K562 (cell line): ENCODE measurements at regions not wholly inside any gene's neighbourhood (a gene's known extent, or its start where the extent isn't known, plus 50 kb on each side); places are given as distances from the start of the nearest gene placed in this dataset.
A peak's percentile ranks its signal among the peaks of the same experiment; 100 is the strongest.

Experiments used
- ATAC-seq: fragments of 200-7000 bp; cut with Tn5 transposase; 3 replicates; pipeline ENCODE4 v1.9.1; 2020; ENCODE audit warnings: moderate library complexity
- BruUV-seq: library from RNA; stranded (reverse); fragments of 400-500 nt; replicated peaks from 2 replicates; lab custom pipeline; 2021; lab: Mats Ljungman, UMichigan
- CTCF ChIA-PET: fragments of 300-600 bp; formaldehyde crosslinking; extraction: SDS; loops from one replicate; lab custom pipeline; 2021; ENCODE audit warnings: low intra/inter-chr PET ratio; lab: Yijun Ruan, JAX
- POLR2A ChIA-PET: fragments of 300-600, 350-650 bp; sonication (Branson Sonifier 250); formaldehyde crosslinking; extraction: SDS; loops from one replicate; lab custom pipeline; 2021; ENCODE audit warnings: antibody characterized with exemption, inconsistent platforms; lab: Yijun Ruan, JAX
- DNase-seq, 4 experiments: peaks; one replicate each; pipeline versions ENCODE4 v3.0.0 to v3.0.0-alpha.2; 2011 to 2018; ENCODE audit warnings: low spot score in 3 of 4, mixed read lengths in 3 of 4; ENCODE audit errors: extremely low read depth in 1 of 4
- FAIRE-seq: peaks from 2 replicates; lab custom pipeline; 2011; peaks lifted over from hg19 to GRCh38; lab: Jason Lieb, UNC
- H2AFZ ChIP-seq: 2 replicates; pipeline ENCODE4 v1.6.0; 2011; ENCODE audit warnings: low read depth, low read length, control low read depth, inconsistent platforms
- H3K27ac ChIP-seq: fragments of 200-600 bp; 3 replicates; pipeline ENCODE4 v1.8.0; 2011; ENCODE audit warnings: low read depth, mild to moderate bottlenecking, control low read depth, inconsistent platforms, low read length, moderate library complexity, mixed read lengths; ENCODE audit errors: extremely low read depth
- H3K27me3 ChIP-seq, 2 experiments: fragments of 300-600 bp in 1 of 2; 2 replicates in 1 of 2; 3 replicates in 1 of 2; pipeline versions ENCODE4 v1.6.0 to v1.8.0; 2011; ENCODE audit warnings: inconsistent platforms in 2 of 2, low read length in 2 of 2, mild to moderate bottlenecking in 1 of 2, mixed read lengths in 1 of 2, moderate library complexity in 1 of 2; ENCODE audit not compliant: control insufficient read depth in 2 of 2, insufficient read depth in 2 of 2
- H3K36me3 ChIP-seq: fragments of 300-600 bp; 3 replicates; pipeline ENCODE4 v1.8.0; 2011; ENCODE audit warnings: mild to moderate bottlenecking, low read length, inconsistent platforms; ENCODE audit not compliant: control insufficient read depth, insufficient read depth
- H3K4me1 ChIP-seq, 2 experiments: fragments of 200-600 bp in 1 of 2; replicated peaks in 1 of 2; 2 replicates in 1 of 2; 3 replicates in 1 of 2; pipeline versions ENCODE4 v1.5.1 to v1.8.0; 2011; ENCODE audit warnings: inconsistent platforms in 2 of 2, low read length in 2 of 2, mild to moderate bottlenecking in 1 of 2, mixed read lengths in 1 of 2, moderate library complexity in 1 of 2; ENCODE audit not compliant: control insufficient read depth in 2 of 2, insufficient read depth in 2 of 2
- H3K4me2 ChIP-seq: 2 replicates; pipeline ENCODE4 v1.6.1; 2011; ENCODE audit warnings: low read length, control low read depth, inconsistent platforms, mixed read lengths; ENCODE audit not compliant: insufficient read depth
- H3K4me3 ChIP-seq: fragments of 200-600 bp; sonication (generic), shearing (Covaris generic); 2 replicates; pipeline ENCODE4 v1.5.1; 2016; ENCODE audit warnings: control low read depth, inconsistent platforms
- H3K79me2 ChIP-seq: fragments of 200-600 bp; 3 replicates; pipeline ENCODE4 v1.8.0; 2011; ENCODE audit warnings: low read length, inconsistent platforms; ENCODE audit not compliant: control insufficient read depth, insufficient read depth
- H3K9ac ChIP-seq, 2 experiments: 2 replicates each; pipeline versions ENCODE4 v1.6.0 to v1.6.1; 2011; ENCODE audit warnings: low read depth in 2 of 2, low read length in 2 of 2, control low read depth in 1 of 2, inconsistent platforms in 1 of 2, mild to moderate bottlenecking in 1 of 2, mixed read lengths in 1 of 2; ENCODE audit not compliant: insufficient read depth in 1 of 2
- H3K9me1 ChIP-seq: one replicate; pipeline ENCODE4 v1.6.0; 2011; ENCODE audit warnings: inconsistent platforms, mild to moderate bottlenecking, low read length, moderate library complexity; ENCODE audit not compliant: control insufficient read depth, insufficient read depth
- H3K9me3 ChIP-seq: replicated peaks from 2 replicates; pipeline ENCODE4 v1.5.1; 2011; ENCODE audit warnings: low read depth, low read length, inconsistent platforms; ENCODE audit not compliant: control insufficient read depth, insufficient read depth
- H4K20me1 ChIP-seq: replicated peaks from 2 replicates; pipeline ENCODE4 v1.6.1; 2011; ENCODE audit warnings: low read length, inconsistent platforms, mixed read lengths; ENCODE audit not compliant: control insufficient read depth, insufficient read depth
- ARID3B ChIP-seq: fragments of 250-450 bp; sonication (Bioruptor Pico); IDR thresholded peaks from 2 replicates; pipeline ENCODE4 v1.4.0; 2020; ENCODE audit warnings: borderline replicate concordance
- CTBP1 ChIP-seq: fragments of 450-650 bp; IDR thresholded peaks from 2 replicates; pipeline ENCODE4 v1.6.1; 2016; ENCODE audit warnings: borderline replicate concordance
- FOXP4 ChIP-seq: sonication (generic); formaldehyde crosslinking; IDR thresholded peaks from 2 replicates; pipeline ENCODE4 v1.8.0; 2022; ENCODE audit warnings: mild to moderate bottlenecking, missing genetic modification reagents, borderline replicate concordance
- HIVEP1 ChIP-seq: fragments of 250-450 bp; sonication (Bioruptor Pico); IDR thresholded peaks from 2 replicates; pipeline ENCODE4 v1.4.0; 2020; ENCODE audit warnings: mild to moderate bottlenecking
- HOMEZ ChIP-seq: fragments of 250-450 bp; sonication (Bioruptor Pico); IDR thresholded peaks from 2 replicates; pipeline ENCODE4 v1.4.0; 2020; ENCODE audit warnings: mild to moderate bottlenecking, moderate library complexity
- MAZ ChIP-seq, 2 experiments: fragments of 450-650 bp in 1 of 2; sonication (generic) in 1 of 2; formaldehyde crosslinking; IDR thresholded peaks in 1 of 2; conservative IDR thresholded peaks in 1 of 2; 2 replicates each; pipeline versions ENCODE4 v1.4.0 to v1.5.0; 2020; ENCODE audit warnings: mild to moderate bottlenecking in 1 of 2, missing genetic modification reagents in 1 of 2
- NCOR1 ChIP-seq: fragments of 450-650 bp; IDR thresholded peaks from 2 replicates; pipeline ENCODE4 v1.6.1; 2016; ENCODE audit warnings: mild to moderate bottlenecking, moderate library complexity
- TFAP4 ChIP-seq: sonication (generic); formaldehyde crosslinking; IDR thresholded peaks from 2 replicates; pipeline ENCODE4 v1.8.0; 2022; ENCODE audit warnings: missing genetic modification reagents, mild to moderate bottlenecking, moderate library complexity, borderline replicate concordance
- TRIM24 ChIP-seq, 2 experiments: fragments of 450-650 bp; IDR thresholded peaks; 2 replicates each; pipeline ENCODE4 v1.6.1; 2016
- ZNF589 ChIP-seq: fragments of 200-800 bp; sonication (Bioruptor generic); IDR thresholded peaks from 2 replicates; pipeline ENCODE4 v1.6.1; 2016; ENCODE audit warnings: low read depth, missing genetic modification characterization, missing compliant biosample characterization
- WGBS: fragments of 100-300 bp; shearing (Covaris generic); methylation state at CpG from one replicate; pipeline ENCODE4 v1.1.6; 2016; ENCODE audit warnings: low coverage, mixed read lengths; ENCODE audit not compliant: insufficient coverage; ENCODE audit errors: missing lambda C conversion rate; 5-methylcytosine and 5-hydroxymethylcytosine counted together
- in situ Hi-C: fragments of 300-500 bp; cut with MboI; formaldehyde crosslinking; loops from 4 replicates; pipeline ENCODE4 v1.15.0; 2018; ENCODE audit warnings: inconsistent platforms, mixed read lengths
- intact Hi-C: fragments of 100-400 bp; cut with micrococcal nuclease; formaldehyde crosslinking; loops from 2 replicates; pipeline ENCODE4 v1.14.2; 2022
- TF ChIP-seq, protein P1 (sequence below), 3 experiments: fragments of 200-800 bp in 1 of 3; fragments of 250-450 bp in 1 of 3; fragments of 450-650 bp in 1 of 3; sonication (Bioruptor Pico) in 1 of 3; sonication (Bioruptor generic) in 1 of 3; formaldehyde crosslinking in 1 of 3; IDR thresholded peaks; 2 replicates each; pipeline versions ENCODE4 v1.6.1 to v1.8.0; 2016 to 2022; ENCODE audit warnings: mild to moderate bottlenecking in 2 of 3, missing genetic modification characterization in 2 of 3, missing compliant biosample characterization in 1 of 3, moderate library complexity in 1 of 3

GRCh38 chr13:83190020-83190419 lies 692.3 kb downstream of the SLITRK1 start (continued):
- TF ChIP-seq FOXP4 = peak; percentile 72
- TF ChIP-seq MAZ (CRISPR knock-in tag; conservative IDR thresholded peaks at IDR 0.05 in 1 of 2, IDR thresholded peaks at IDR 0.05 in 1 of 2) = no peak

DNA sequence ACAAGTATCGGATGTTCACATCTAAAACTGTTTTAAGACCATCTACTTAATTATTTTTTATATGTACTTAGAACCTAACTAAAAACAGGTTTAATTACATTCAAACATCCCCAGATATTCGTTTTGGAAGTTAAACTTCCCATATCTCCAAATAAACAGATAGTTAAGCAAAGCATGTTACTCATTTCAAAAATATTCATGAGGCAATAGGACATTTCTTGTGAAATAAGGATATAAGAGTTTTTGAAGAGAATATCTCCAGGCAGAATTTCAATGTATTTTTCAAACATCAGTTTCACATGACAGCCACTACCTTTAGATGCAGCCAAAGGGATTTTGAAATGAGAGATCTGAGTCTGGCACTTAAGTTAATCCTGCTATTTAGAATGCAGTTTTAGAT lies 697.5 kb downstream of the SLITRK1 start:
- no peak overlapping the region for H3K4me2 ChIP-seq
- ChIA-PET POLR2A (no interaction called here), CTCF (no interaction called here)
- no peak overlapping the region for H3K4me3 ChIP-seq
- no peaks in the 10 kb centered on the region for H3K4me1 ChIP-seq
- DNase-seq (no peak), ATAC-seq (no peak), FAIRE-seq (no peak)
- in situ Hi-C loops (no loop called here), intact Hi-C loops (no loop called here)
- no peak overlapping the region for H3K9ac ChIP-seq
- no peaks in the 10 kb centered on the region for H3K36me3 ChIP-seq
- H3K79me2 ChIP-seq = no peaks in the 10 kb centered on the region
- 9% methylated on average over 2 of the region's 2 CpGs for WGBS
- H2AFZ ChIP-seq = no peak overlapping the region
- BruUV-seq = no TSS peak
- no peaks in the 10 kb centered on the region for H3K9me1 ChIP-seq
- H3K27ac ChIP-seq = no peak overlapping the region
- no peaks in the 10 kb centered on the region for H3K9me3 ChIP-seq
- no peaks in the 10 kb centered on the region for H3K27me3 ChIP-seq
- no peaks in the 10 kb centered on the region for H4K20me1 ChIP-seq
- TF ChIP-seq ARID3B (no peak), CTBP1 (no peak), HOMEZ (CRISPR knock-in tag) (no peak), ZNF589 (CRISPR knock-in tag) (no peak), TFAP4 (no peak), HIVEP1 (no peak), TRIM24 (IDR thresholded peaks at IDR 0.05) (no peak), NCOR1 (no peak)
- TF ChIP-seq, protein P1, sequence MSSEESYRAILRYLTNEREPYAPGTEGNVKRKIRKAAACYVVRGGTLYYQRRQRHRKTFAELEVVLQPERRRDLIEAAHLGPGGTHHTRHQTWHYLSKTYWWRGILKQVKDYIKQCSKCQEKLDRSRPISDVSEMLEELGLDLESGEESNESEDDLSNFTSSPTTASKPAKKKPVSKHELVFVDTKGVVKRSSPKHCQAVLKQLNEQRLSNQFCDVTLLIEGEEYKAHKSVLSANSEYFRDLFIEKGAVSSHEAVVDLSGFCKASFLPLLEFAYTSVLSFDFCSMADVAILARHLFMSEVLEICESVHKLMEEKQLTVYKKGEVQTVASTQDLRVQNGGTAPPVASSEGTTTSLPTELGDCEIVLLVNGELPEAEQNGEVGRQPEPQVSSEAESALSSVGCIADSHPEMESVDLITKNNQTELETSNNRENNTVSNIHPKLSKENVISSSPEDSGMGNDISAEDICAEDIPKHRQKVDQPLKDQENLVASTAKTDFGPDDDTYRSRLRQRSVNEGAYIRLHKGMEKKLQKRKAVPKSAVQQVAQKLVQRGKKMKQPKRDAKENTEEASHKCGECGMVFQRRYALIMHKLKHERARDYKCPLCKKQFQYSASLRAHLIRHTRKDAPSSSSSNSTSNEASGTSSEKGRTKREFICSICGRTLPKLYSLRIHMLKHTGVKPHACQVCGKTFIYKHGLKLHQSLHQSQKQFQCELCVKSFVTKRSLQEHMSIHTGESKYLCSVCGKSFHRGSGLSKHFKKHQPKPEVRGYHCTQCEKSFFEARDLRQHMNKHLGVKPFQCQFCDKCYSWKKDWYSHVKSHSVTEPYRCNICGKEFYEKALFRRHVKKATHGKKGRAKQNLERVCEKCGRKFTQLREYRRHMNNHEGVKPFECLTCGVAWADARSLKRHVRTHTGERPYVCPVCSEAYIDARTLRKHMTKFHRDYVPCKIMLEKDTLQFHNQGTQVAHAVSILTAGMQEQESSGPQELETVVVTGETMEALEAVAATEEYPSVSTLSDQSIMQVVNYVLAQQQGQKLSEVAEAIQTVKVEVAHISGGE (CRISPR knock-in tag; IDR thresholded peaks at IDR 0.05) = no peak
